K562 (cell line): ENCODE measurements at regions not wholly inside any gene's neighbourhood (a gene's known extent, or its start where the extent isn't known, plus 50 kb on each side); places are given as distances from the start of the nearest gene placed in this dataset.

Experiments
- RBM25 ChIP-seq: fragments of 200-400 bp; formaldehyde crosslinking; IDR thresholded peaks from 2 replicates; pipeline ENCODE4 v1.6.1; 2018; ENCODE audit warnings: low read length, low read depth, moderate library complexity; ENCODE audit not compliant: severe bottlenecking
- TOE1 ChIP-seq, 2 experiments: fragments of 450-650 bp in 1 of 2; sonication (generic) in 1 of 2; formaldehyde crosslinking in 1 of 2; IDR thresholded peaks; 2 replicates each; pipeline versions ENCODE4 v1.7.1 to v1.8.0; 2016 to 2022; ENCODE audit warnings: borderline replicate concordance in 2 of 2, mild to moderate bottlenecking in 2 of 2, antibody characterized with exemption in 1 of 2, inconsistent platforms in 1 of 2, low read depth in 1 of 2, missing genetic modification reagents in 1 of 2, moderate library complexity in 1 of 2

DNA sequence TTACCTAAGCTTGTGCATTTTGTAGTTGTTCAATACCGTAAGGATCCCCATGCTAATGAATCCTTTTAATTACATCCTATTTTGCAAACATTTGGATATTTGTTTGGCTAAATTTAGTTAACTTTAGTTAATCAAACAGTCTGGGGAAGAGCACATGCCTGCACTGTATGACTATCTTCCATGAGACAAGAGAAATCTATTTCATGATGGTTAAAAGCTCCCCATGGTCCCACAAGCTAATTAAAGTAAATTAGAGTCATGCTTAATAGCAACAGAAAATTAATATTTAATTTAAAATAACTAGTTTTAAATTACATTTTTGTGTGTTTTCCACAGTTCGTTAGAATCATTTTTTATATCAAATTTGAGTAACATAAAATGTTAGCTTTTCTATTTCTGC is 95.4 kb upstream of the S1PR1 start:
- TF ChIP-seq TOE1 (IDR thresholded peaks at IDR 0.05; ENCODE audit: borderline replicate concordance) (no peak), TOE1 (CRISPR knock-in tag; IDR thresholded peaks at IDR 0.05; ENCODE audit: borderline replicate concordance, low read depth) (no peak), RBM25 (no peak)
